ENCODE measurements at regions not wholly inside any gene's neighbourhood (a gene's known extent, or its start where the extent isn't known, plus 50 kb on each side); places are given as distances from the start of the nearest gene placed in this dataset.

GRCh38 chr1:118294875-118295642, 110.0 kb upstream of the SPAG17 start:
- no peak for ATAC-seq (ENCODE audit: insufficient read depth, low FRiP score)
- Histone ChIP-seq H3K4me1 (ENCODE audit: control insufficient read depth in 5 of 5, insufficient read depth in 5 of 5, low read length in 5 of 5) (peaks cover 0 to 18% (median 0%) of the 10 kb centered on the region in 5 donors), H3K9ac (ENCODE audit: insufficient read depth in 1 of 2, low read length in 2 of 2) (peak overlapping the region in 1 of 2 donors; percentile 19), H3K27ac (ENCODE audit: low read depth in 1 of 2, low read length in 1 of 2) (no peak overlapping the region), H3K4me3 (no peak overlapping the region), H3K9me3 (ENCODE audit: control insufficient read depth in 4 of 4, insufficient read depth in 3 of 4, low read length in 3 of 4) (no peaks in the 10 kb centered on the region), H3K27me3 (ENCODE audit: control insufficient read depth in 3 of 3, insufficient read depth in 3 of 3, low read length in 2 of 3) (peaks cover 0 to 2% (median 0%) of the 10 kb centered on the region in 3 donors), H3K36me3 (ENCODE audit: control insufficient read depth in 4 of 4, insufficient read depth in 4 of 4, low read length in 4 of 4) (no peaks in the 10 kb centered on the region)
- no peak for TF ChIP-seq CTCF (IDR thresholded peaks at IDR 0.05; ENCODE audit: control extremely low read depth, extremely low read depth)
- WGBS, 2 donors: 64 to 77% methylated on average over 6 of the region's 6 CpGs
- DNase-seq: peak; percentile 36 to 71 (median 53)

GRCh38 chr1:118291661-118292060, 106.6 kb upstream of the SPAG17 start:
- H3K4me1 ChIP-seq (ENCODE audit: control insufficient read depth in 5 of 5, insufficient read depth in 5 of 5, low read length in 5 of 5): peaks cover 0 to 17% (median 5%) of the 10 kb centered on the region in 5 donors
- no peak for TF ChIP-seq CTCF (IDR thresholded peaks at IDR 0.05; ENCODE audit: control extremely low read depth, extremely low read depth)
- H3K9me3 ChIP-seq (ENCODE audit: control insufficient read depth in 4 of 4, insufficient read depth in 3 of 4, low read length in 3 of 4): no peaks in the 10 kb centered on the region
- DNase-seq: no peak
- H3K9ac ChIP-seq (ENCODE audit: insufficient read depth in 1 of 2, low read length in 2 of 2): no peak overlapping the region
- WGBS, 2 donors: 76 to 84% methylated on average over 6 of the region's 6 CpGs
- no peak for ATAC-seq (ENCODE audit: insufficient read depth, low FRiP score)
- no peak overlapping the region for H3K4me3 ChIP-seq
- no peaks in the 10 kb centered on the region for H3K27me3 ChIP-seq (ENCODE audit: control insufficient read depth in 3 of 3, insufficient read depth in 3 of 3, low read length in 2 of 3)
- no peak overlapping the region for H3K27ac ChIP-seq (ENCODE audit: low read depth in 1 of 2, low read length in 1 of 2)
- no peaks in the 10 kb centered on the region for H3K36me3 ChIP-seq (ENCODE audit: control insufficient read depth in 4 of 4, insufficient read depth in 4 of 4, low read length in 4 of 4)

GRCh38 chr1:118290571-118290970, 105.5 kb upstream of the SPAG17 start:
- H3K36me3 ChIP-seq (ENCODE audit: control insufficient read depth in 4 of 4, insufficient read depth in 4 of 4, low read length in 4 of 4): no peaks in the 10 kb centered on the region
- WGBS, 2 donors: 79 to 81% methylated on average over 6 of the region's 6 CpGs
- H3K27me3 ChIP-seq (ENCODE audit: control insufficient read depth in 3 of 3, insufficient read depth in 3 of 3, low read length in 2 of 3): no peaks in the 10 kb centered on the region
- H3K27ac ChIP-seq (ENCODE audit: low read depth in 1 of 2, low read length in 1 of 2): no peak overlapping the region
- DNase-seq (no peak), ATAC-seq (ENCODE audit: insufficient read depth, low FRiP score) (no peak)
- TF ChIP-seq CTCF (IDR thresholded peaks at IDR 0.05; ENCODE audit: control extremely low read depth, extremely low read depth): no peak
- no peak overlapping the region for H3K4me3 ChIP-seq
- no peaks in the 10 kb centered on the region for H3K9me3 ChIP-seq (ENCODE audit: control insufficient read depth in 4 of 4, insufficient read depth in 3 of 4, low read length in 3 of 4)
- peaks cover 0 to 7% (median 5%) of the 10 kb centered on the region in 5 donors for H3K4me1 ChIP-seq (ENCODE audit: control insufficient read depth in 5 of 5, insufficient read depth in 5 of 5, low read length in 5 of 5)
- no peak overlapping the region for H3K9ac ChIP-seq (ENCODE audit: insufficient read depth in 1 of 2, low read length in 2 of 2)

Measured in lung (tissue), 11 donors.